Inflammatory macrophage treated with lipopolysaccharide for 1 hour (primary cell): ENCODE measurements at regions not wholly inside any gene's neighbourhood (a gene's known extent, or its start where the extent isn't known, plus 50 kb on each side); places are given as distances from the start of the nearest gene placed in this dataset.
"Not testable (repeated sequence)": the region's sequence is repeated elsewhere in the genome, so short reads cannot be mapped to it uniquely, and the experiment has no call there.

Experiments
- DNase-seq, 2 donors: peaks; one replicate each; pipeline ENCODE4 v3.0.0-alpha.2; 2020 to 2022

DNA sequence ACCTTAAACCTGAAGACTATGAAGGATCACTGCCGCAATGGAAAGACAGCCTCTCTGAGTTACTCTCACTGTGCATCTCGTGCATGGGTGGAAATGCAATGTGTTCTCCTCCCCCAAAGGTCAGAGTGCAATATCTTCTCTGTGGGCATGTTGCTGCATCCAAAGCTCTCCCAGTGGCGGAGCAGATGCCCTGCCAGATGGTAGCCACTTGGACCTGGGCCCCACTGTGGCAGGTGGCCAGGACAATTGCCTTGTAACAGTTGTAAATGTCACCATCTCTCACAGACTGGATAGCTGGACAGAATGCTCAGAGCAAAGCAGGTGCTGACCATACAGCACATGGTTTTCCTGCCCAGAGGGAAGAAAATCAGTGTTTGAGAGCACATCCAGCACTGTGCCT, 542.0 kb downstream of the FAM181B start:
- no peak for DNase-seq

DNA sequence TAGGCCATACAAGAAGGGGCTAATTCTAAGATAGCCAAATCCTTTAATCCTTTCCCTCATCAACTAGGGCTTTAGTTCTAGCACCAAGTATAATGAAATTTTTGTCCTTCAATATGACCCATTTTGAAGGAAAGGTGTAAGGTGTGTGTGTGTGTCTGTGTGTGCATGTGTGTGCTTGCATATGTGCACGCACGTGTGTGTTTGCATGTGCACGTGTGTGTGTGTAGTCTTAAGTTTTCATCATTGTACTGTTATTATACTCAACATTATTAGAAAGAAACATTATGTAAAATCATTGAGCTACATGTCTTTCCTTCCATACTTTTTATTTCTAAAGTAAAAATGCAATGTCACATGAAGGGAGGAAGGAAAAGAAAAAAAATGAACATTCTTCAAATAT, 547.7 kb downstream of the FAM181B start:
- DNase-seq = no peak

DNA sequence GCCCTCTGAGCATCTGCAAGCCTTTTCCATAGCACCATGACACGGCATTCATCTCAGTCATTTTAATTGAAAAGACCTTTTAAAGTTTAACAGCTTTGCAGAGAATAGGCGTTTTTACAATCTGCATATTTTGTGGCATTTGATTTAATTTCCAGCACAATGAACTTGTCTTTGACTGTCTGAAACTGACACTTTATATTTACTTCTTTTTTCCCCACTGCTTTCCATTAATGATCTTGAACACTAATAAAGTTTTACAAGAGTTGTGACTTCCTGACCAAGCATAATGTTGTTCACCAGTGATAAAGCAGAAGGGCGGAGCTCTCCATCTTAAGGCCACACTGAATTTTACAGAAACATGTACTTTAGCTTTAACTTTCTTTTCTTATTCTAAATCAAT, 548.7 kb downstream of the FAM181B start:
- no peak for DNase-seq

DNA sequence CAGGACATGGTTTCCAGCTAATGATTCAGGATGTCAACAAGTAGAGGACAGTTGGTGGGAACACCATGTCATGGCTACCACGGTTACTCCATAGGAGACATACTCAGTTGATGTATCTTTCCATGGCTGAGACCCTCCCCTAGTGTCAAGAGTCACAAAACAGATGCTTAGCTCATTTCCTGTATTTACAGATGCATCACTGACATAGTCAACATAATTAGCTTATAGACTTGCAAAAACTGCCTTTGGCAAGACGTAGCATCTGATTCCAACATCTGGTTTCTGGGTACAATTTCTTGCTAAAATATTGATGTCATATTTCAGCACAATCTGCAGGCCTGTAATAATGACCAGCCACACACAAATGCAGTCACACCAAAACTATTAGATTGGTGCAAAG, 550.3 kb downstream of the FAM181B start:
- DNase-seq = no peak

DNA sequence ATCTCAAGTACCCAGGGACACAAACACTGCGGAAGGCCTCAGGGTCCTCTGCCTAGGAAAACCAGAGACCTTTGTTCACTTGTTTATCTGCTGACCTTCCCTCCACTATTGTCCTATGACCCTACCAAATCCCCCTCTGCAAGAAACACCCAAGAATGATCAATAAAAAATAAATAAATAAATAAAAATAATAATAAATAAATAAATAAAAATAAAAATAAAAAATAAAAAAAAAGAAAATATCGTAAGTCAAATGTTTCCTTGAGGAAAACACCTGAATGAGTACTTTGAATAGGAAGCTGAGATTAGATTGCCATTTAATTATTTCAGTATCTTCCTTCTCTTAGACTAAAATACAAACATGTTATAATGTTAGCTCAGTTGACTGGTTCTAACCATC, 551.0 kb downstream of the FAM181B start:
- DNase-seq = not testable (repeated sequence)

DNA sequence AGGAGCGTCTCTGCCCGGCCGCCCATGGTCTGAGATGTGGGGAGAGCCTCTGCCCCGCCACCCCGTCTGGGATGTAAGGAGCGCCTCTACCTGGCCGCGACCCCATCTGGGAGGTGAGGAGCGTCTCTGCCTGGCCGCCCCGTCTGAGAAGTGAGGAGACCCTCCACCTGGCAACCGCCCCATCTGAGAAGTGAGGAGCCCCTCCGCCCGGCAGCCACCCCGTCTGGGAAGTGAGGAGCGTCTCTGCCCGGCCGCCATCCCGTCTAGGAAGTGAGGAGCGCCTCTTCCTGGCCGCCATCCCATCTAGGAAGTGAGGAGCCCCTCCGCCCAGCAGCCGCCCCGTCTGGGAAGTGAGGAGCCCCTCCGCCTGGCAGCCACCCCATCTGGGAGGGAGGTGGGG, 551.9 kb downstream of the FAM181B start:
- DNase-seq = not testable (repeated sequence)

DNA sequence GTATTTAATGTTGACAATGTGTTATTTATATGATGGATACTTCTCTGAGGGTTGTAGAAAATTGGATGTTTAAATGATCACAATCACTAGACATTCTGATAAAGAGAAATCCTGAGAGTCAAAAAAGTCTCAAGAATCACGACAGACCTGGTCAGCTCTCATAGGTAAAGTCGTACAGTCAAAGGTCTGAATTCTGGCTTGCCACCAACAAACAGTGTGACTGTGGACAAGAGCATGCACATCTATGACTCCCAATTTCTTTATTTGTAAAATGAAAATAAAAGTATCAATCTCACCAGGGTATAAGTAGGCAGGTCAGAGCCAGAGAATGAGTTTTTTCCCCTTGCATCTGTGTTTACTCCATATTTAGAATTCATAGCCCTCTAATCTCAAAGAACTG, 556.7 kb downstream of the FAM181B start:
- no peak for DNase-seq

DNA sequence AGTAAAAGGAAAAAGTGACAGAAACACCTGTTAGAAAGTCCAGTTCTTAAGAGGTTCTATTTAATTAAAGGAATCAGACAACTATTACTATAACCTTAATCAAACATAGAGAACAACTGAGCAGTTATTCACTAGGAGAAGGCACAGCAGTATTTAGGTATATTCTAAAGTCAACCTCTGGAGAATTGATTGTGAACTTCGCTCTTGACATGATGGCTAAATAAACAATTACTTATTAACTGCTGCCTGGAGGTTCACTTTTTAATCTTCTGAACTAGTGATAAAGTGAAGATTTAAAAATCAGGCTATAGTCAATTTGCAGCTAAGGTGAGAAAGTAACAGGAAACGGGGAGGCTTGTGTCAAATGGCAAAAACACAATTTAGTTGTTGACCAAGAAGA, 557.3 kb downstream of the FAM181B start:
- no peak for DNase-seq

DNA sequence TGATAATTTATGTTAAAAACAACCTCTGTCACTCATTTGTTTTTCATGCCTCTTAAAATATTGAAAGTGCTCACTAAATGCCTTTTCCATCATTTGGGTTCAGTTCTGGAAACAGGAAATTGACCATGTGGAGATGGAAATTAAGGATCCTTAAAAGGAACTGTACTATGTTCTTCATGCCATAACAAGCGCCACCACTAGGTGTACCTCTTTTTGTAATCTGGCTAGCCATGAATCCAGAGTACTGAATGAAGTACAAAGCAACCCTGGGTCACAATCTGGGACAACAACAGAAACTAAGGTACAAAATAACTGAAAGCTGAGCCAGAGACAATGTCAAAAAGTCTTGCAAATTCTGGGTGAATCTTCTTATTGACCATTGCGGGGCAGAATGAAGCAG, 559.1 kb downstream of the FAM181B start:
- DNase-seq = no peak

DNA sequence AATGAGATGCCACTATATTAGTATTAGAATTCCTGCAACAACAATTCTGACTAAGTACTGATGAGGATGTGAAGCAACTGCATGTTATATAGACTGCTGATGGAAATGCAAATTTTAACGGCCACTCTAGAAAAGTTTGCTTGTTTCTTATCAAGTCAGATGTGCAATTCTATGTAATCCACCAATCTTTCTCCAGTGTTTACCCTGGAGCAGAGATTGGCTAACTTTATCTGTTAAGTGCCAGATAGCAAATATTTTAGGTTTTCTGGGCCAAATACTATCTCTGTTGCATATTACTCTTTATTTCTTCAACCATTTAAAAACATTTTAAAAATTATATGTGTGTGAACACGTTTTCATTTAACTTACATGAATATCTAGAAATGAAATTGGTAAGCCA, 586.9 kb downstream of the FAM181B start:
- DNase-seq = no peak

DNA sequence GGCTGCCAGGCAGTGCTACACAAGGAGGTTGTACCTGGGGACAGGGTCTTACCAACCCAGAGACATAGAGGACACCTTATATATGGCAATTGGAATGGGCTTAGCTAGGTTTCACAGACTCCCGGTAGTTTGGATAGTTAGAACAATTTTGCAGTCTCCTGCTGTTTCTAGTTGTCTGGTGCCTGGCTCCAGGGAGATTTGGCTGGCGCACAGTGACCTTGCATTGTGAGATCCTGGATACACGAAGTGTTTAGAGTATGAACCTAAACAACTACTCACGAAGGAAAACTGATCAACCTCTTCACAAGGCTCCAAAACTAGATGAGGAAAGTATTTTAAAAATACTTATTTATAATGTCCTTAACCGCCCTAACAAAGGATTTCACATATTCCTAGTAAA, 614.7 kb downstream of the FAM181B start:
- no peak for DNase-seq

DNA sequence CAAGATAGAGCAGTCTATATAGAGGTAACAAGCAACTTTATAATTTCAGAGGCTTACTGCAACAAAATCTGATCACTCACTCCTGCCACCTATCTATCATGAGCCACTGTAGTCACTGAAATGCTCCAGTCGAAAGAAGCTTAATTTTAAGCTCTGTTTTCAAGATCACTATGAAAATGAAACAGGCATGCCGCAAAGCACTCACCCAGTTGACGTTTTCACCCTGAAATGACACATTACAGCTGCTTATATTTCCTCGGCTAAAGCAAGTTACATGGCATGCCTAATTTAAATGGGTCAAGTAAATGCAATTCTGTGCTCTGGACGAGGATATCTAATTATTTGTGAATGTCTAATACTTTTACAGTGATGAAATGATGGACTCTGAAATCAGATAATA, 616.3 kb downstream of the FAM181B start:
- DNase-seq = no peak

DNA sequence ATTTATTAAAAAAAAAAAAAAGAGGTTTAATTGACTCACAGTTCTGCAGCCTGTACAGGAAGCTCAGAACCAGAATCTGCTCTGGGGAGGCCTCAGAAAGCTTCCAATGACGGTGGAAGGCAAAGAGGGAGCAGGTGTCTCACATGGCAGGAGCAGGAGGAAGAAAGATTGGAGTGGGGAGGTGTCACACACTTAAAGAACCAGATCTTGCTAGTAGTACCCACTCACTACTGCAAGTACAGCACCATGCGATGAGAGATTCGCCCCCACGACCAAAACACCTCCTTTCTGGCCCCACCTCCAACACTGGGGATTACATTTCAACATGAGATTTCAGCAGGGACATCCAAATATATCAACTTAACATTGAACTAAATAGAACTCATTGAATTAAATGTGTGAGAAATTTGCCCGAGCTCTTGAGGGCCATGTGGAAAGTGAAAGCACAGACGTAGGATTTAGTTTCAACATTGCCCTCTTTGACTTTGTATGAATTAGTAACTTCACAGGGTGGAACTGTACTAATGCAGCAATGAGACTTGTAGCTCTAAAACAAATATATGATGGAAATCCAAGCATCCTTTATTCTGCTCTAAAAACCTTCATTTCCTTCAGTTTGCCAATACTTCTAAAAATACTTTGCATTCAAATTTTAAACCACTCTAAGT, 628.2 kb downstream of the FAM181B start:
- DNase-seq = no peak

DNA sequence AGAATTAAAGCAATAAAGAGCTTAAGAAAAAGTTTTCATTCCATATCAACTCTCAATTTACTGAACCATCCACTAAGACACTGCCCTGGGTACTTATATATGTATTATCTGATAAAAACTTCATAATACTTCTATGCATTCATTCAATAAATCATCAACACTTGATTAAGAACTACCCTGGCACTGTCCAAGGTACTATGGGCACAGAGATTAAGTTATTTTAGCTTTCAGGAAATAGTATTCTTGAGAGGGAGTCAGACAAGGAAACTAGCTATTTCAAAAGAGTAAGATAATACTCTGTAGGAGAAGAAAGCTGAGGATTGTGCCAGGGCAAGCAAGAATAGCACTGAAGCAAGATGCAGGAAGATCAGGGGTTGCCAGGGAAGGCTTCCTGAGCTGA, 640.8 kb downstream of the FAM181B start:
- DNase-seq = no peak

DNA sequence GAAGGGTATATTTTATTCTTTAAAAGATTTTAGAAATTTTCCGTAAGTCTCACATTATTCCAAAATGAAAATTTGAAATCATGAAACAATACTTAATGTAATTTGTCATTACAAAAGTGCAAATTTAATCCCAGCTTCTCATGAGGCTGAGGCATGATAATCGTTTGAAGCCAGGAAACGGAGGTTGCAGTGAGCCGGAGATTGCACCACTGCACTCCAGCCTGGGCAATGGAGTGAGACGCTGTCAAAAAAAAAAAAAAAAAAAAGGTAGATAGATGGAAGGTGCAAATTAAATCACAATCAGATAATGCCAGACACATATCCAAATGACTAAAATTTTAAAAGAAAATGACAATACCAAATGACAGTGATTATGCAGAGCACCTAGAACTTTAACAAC, 644.2 kb downstream of the FAM181B start:
- DNase-seq = no peak

DNA sequence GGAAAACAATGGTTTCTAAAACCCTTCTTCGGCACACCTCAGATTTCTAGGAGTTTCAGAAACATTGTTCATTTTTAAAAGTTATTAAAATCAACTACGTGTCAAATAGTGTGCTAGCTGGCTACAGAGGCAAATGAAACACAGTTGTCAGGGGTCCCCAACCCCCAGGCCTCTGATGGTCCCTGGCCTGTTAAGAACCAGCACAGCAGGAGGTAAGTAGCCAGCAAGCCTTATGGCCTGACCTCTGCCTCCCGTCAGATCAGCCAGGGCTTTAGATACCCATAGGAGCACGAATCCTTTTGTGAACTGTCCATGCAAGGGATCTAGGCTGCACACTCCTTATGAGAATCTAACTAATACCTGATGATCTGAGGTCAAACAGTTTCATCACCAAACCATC, 648.2 kb downstream of the FAM181B start:
- DNase-seq = no peak

DNA sequence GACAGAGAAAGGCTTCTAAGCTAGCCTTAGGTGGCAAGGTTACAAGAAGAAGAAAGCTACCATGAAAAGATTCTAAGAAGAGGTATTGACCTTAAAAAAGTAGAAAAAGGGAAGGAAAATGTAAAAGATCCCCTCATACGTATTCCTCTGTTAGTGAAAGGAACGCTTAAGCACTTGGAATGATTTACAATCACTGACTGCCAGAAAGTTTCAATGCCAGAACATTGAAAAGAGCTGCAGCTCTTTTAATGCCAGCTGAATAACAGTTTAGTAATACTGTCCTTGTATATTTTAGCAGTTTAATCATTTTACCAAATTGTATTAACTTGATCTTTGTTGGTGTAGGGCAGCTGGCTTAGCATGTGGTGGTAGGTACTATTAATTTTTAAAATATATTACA, 650.7 kb downstream of the FAM181B start:
- DNase-seq = no peak

DNA sequence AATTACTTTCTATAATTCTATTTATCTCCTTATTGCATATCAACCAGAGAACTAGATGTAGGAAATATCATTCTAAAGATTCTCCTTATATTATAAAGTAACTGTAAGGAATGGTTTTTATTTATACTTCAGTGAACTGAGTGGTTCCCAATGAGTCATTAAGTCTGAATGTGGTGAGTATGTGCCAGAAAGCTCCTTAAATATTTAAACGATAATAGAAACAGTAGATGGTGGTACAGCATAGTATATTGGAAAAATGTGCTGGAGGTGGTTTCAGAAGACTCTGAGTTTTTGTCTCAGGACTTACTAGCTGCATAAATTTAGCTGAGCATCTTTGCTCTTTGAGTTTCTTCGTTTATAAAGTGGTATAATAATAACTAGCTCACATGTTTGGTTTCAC, 653.5 kb downstream of the FAM181B start:
- DNase-seq = no peak

DNA sequence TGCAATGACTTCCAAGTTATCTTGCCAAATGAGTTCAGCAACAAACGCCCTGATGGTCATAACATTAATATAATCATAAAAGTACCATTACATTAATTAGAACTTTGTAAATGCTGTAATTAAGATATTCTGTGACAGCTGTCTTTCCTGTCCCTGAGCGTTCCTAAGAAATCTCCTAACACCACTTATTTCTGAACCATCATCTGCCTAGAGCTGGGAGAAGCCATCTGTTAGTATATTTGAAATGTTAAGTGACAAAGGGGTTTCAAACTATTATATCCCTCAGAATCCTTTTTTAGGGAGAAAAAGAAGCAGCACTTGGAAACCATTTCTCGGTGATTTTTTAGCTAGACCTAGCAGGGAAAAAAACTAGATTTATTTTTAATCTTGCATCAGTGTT, 657.5 kb downstream of the FAM181B start:
- no peak for DNase-seq

DNA sequence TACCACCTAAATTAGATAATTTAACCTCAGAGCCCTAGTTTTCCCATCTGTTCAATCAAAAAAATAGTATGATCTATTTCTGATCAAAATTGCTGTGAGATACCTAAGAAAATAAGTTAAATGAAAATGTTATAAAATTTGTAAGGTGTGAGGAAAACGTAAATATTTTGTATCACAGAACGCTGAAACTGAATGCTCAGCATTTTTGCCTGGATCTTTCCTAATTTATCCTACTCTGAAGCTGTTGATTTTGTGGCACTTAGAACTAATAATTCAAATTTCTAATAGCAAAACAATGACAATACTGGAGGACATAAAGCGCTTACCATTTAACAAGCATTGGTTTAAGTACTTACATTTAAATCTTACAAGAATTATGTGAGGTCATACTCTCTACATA, 674.2 kb downstream of the FAM181B start:
- DNase-seq = no peak

DNA sequence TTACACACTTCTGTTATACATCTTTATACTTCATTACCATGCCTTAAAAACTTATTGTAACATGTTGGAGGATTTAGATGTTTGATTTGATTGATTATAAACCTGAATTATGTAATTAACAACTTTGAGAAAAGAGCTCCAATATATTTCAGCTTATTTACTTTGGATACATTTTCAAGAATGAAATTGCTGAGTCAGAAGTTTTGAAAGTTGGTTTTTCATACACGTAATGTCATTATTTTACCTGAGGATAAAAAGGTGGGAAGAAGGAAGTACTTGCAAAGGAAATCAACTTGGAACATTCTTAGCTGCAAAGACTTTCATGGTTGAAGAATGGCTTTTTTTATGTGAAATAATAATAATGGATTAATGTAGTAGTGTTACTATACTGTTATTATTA, 677.2 kb downstream of the FAM181B start:
- no peak for DNase-seq

DNA sequence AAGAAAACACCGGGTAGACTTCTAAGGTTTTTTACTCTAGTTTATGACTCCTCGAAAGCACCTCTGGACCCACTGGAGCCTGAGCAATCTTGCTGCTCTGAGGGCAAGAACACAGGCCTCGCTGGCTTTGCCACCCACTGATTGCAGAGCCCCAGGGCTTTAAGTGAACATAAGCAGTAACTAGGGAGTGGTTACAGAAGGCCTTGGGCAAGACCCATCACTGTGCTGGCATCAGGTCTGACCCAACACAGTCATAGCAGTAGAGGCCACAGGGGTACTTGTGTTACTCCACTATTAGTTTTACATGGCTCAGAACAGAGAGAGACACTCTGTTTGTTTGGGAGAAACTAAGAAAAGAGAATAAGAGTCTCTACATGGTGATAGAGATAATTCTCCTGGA, 684.5 kb downstream of the FAM181B start:
- DNase-seq = no peak

DNA sequence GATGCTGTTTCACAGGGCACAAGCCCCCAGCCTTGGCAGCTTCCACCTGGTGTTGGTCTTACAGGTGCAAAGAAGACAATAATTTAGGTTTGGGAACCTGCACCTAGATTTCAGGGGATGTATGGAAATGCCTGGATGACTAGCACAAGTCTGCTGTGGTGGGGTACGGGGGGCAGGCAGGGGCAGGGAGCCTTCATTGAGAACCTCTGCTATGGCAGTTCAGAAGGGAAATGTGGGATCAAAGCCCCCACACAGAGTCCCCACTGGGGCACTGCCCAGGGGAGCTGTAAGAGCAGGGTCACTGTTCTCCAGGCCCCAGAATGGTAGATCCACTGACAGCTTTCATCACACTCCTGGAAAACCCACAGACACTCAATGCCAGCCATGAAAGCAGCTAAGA, 686.5 kb downstream of the FAM181B start:
- DNase-seq = no peak

DNA sequence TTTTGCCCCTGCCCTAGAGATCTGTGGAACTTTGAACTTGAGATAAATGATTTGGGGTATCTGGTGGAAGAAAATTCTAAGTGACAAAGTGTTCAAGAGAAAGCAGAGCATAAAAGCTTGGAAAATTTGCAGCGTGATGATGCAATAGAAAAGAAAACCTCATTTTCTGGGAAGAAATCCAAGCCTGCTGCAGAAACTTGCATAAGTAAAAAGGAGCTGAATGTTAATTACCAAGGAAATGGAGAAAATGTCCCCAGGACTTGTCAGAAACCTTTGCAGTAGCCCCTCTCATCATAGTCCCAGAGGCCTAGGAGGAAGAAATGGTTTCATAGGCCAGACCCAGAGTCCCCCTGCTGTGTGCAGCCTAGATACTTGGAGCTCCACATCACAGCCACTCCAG, 686.9 kb downstream of the FAM181B start:
- no peak for DNase-seq

DNA sequence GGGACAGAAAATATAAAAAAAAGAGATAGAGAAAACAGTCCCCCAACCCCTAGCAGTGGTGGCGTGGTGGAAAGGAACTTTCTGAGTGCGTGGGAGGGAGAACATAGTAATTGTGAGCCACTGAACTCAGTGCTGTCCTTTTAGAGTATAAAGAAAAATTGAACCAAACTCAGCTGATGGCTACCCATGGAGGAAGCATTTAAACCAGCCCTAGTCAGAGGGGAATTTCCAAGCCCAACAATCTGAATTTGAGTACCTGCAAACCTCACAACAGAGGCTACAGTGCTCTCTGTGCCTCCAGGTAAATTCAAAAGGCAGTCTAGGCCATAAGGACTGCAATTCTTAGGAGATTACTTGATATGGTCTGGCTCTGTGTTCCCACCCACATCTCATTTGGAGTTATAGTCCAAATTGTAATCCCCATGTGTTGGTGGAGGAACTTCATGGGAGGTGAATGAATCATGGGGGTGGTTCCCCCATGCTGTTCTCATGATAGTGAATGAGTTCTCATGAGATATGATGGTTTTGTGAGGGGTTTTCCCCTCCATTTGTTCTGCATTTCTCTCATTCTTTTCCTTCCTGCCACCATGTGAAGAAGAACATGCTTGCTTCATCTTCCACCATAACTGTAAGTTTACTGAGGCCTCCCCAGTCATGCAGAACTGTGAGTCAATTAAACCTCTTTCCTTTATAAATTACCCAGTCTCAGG, 687.8 kb downstream of the FAM181B start:
- no peak for DNase-seq
